ENCODE measurements at regions not wholly inside any gene's neighbourhood (a gene's known extent, or its start where the extent isn't known, plus 50 kb on each side); places are given as distances from the start of the nearest gene placed in this dataset.

- no peaks in the 10 kb centered on the region for H3K36me3 ChIP-seq (ENCODE audit: control insufficient read depth, insufficient read depth, low read length)
- H3K4me3 ChIP-seq (ENCODE audit: low read depth, low read length): no peak overlapping the region
- no peaks in the 10 kb centered on the region for H3K9me3 ChIP-seq (ENCODE audit: control insufficient read depth, insufficient read depth, low read length)
- peaks cover 5% of the 10 kb centered on the region; the same call in 1 of the 2 replicates for H3K27me3 ChIP-seq (ENCODE audit: control insufficient read depth, insufficient read depth, low read length)
- H3K27ac ChIP-seq (ENCODE audit: low read depth, low read length): no peak overlapping the region
- H3K9ac ChIP-seq (ENCODE audit: low read depth, low read length): no peak overlapping the region
- H3K4me1 ChIP-seq (ENCODE audit: control insufficient read depth, insufficient read depth, low read length): peaks cover 39% of the 10 kb centered on the region
Observed at GRCh38 chr15:77744398-77744797, 111.7 kb upstream of the LINGO1 start.

GRCh38 chr15:77742570-77742969 lies 109.9 kb upstream of the LINGO1 start:
- H3K36me3 ChIP-seq (ENCODE audit: control insufficient read depth, insufficient read depth, low read length): no peaks in the 10 kb centered on the region
- H3K27me3 ChIP-seq (ENCODE audit: control insufficient read depth, insufficient read depth, low read length): peaks cover under 1% of the 10 kb centered on the region; the same call in 1 of the 2 replicates
- H3K4me3 ChIP-seq (ENCODE audit: low read depth, low read length): no peak overlapping the region
- H3K9ac ChIP-seq (ENCODE audit: low read depth, low read length): no peak overlapping the region
- peaks cover 48% of the 10 kb centered on the region for H3K4me1 ChIP-seq (ENCODE audit: control insufficient read depth, insufficient read depth, low read length)
- no peak overlapping the region for H3K27ac ChIP-seq (ENCODE audit: low read depth, low read length)
- H3K9me3 ChIP-seq (ENCODE audit: control insufficient read depth, insufficient read depth, low read length): no peaks in the 10 kb centered on the region

GRCh38 chr15:77742127-77742526 lies 109.4 kb upstream of the LINGO1 start:
- H3K27me3 ChIP-seq (ENCODE audit: control insufficient read depth, insufficient read depth, low read length): no peaks in the 10 kb centered on the region
- no peak overlapping the region for H3K4me3 ChIP-seq (ENCODE audit: low read depth, low read length)
- peaks cover 48% of the 10 kb centered on the region for H3K4me1 ChIP-seq (ENCODE audit: control insufficient read depth, insufficient read depth, low read length)
- no peaks in the 10 kb centered on the region for H3K9me3 ChIP-seq (ENCODE audit: control insufficient read depth, insufficient read depth, low read length)
- H3K27ac ChIP-seq (ENCODE audit: low read depth, low read length): no peak overlapping the region
- H3K36me3 ChIP-seq (ENCODE audit: control insufficient read depth, insufficient read depth, low read length): no peaks in the 10 kb centered on the region
- no peak overlapping the region for H3K9ac ChIP-seq (ENCODE audit: low read depth, low read length)

GRCh38 chr15:77741106-77741505 lies 108.4 kb upstream of the LINGO1 start:
- no peak overlapping the region for H3K4me3 ChIP-seq (ENCODE audit: low read depth, low read length)
- H3K9me3 ChIP-seq (ENCODE audit: control insufficient read depth, insufficient read depth, low read length): no peaks in the 10 kb centered on the region
- no peak overlapping the region for H3K9ac ChIP-seq (ENCODE audit: low read depth, low read length)
- peaks cover 2% of the 10 kb centered on the region; the same call in 1 of the 2 replicates for H3K27me3 ChIP-seq (ENCODE audit: control insufficient read depth, insufficient read depth, low read length)
- no peaks in the 10 kb centered on the region for H3K36me3 ChIP-seq (ENCODE audit: control insufficient read depth, insufficient read depth, low read length)
- peaks cover 46% of the 10 kb centered on the region for H3K4me1 ChIP-seq (ENCODE audit: control insufficient read depth, insufficient read depth, low read length)
- no peak overlapping the region for H3K27ac ChIP-seq (ENCODE audit: low read depth, low read length)

GRCh38 chr15:77739591-77740378 lies 107.1 kb upstream of the LINGO1 start:
- Histone ChIP-seq H3K27me3 (ENCODE audit: control insufficient read depth, insufficient read depth, low read length) (peaks cover 3% of the 10 kb centered on the region; the same call in 1 of the 2 replicates), H3K36me3 (ENCODE audit: control insufficient read depth, insufficient read depth, low read length) (no peaks in the 10 kb centered on the region), H3K4me1 (ENCODE audit: control insufficient read depth, insufficient read depth, low read length) (peaks cover 46% of the 10 kb centered on the region), H3K9ac (ENCODE audit: low read depth, low read length) (no peak overlapping the region; the same call in 1 of the 2 replicates), H3K9me3 (ENCODE audit: control insufficient read depth, insufficient read depth, low read length) (no peaks in the 10 kb centered on the region), H3K27ac (ENCODE audit: low read depth, low read length) (peak overlapping the region; percentile 34), H3K4me3 (ENCODE audit: low read depth, low read length) (peak overlapping the region; percentile 41)

GRCh38 chr15:77738441-77739302 lies 106.0 kb upstream of the LINGO1 start:
- Histone ChIP-seq H3K4me1 (ENCODE audit: control insufficient read depth, insufficient read depth, low read length) (peaks cover 41% of the 10 kb centered on the region), H3K36me3 (ENCODE audit: control insufficient read depth, insufficient read depth, low read length) (no peaks in the 10 kb centered on the region), H3K27ac (ENCODE audit: low read depth, low read length) (peak overlapping the region; percentile 34), H3K4me3 (ENCODE audit: low read depth, low read length) (peak overlapping the region; percentile 41), H3K27me3 (ENCODE audit: control insufficient read depth, insufficient read depth, low read length) (peaks cover 3% of the 10 kb centered on the region; the same call in 1 of the 2 replicates), H3K9me3 (ENCODE audit: control insufficient read depth, insufficient read depth, low read length) (no peaks in the 10 kb centered on the region), H3K9ac (ENCODE audit: low read depth, low read length) (no peak overlapping the region; the same call in 1 of the 2 replicates)

GRCh38 chr15:77738038-77738370 lies 105.3 kb upstream of the LINGO1 start:
- no peak overlapping the region for H3K9ac ChIP-seq (ENCODE audit: low read depth, low read length)
- no peak overlapping the region for H3K4me3 ChIP-seq (ENCODE audit: low read depth, low read length)
- no peaks in the 10 kb centered on the region for H3K9me3 ChIP-seq (ENCODE audit: control insufficient read depth, insufficient read depth, low read length)
- no peaks in the 10 kb centered on the region for H3K36me3 ChIP-seq (ENCODE audit: control insufficient read depth, insufficient read depth, low read length)
- peaks cover 41% of the 10 kb centered on the region for H3K4me1 ChIP-seq (ENCODE audit: control insufficient read depth, insufficient read depth, low read length)
- H3K27me3 ChIP-seq (ENCODE audit: control insufficient read depth, insufficient read depth, low read length): peaks cover 3% of the 10 kb centered on the region; the same call in 1 of the 2 replicates
- no peak overlapping the region for H3K27ac ChIP-seq (ENCODE audit: low read depth, low read length)

- Histone ChIP-seq H3K4me3 (ENCODE audit: low read depth, low read length) (no peak overlapping the region), H3K9ac (ENCODE audit: low read depth, low read length) (no peak overlapping the region), H3K27ac (ENCODE audit: low read depth, low read length) (no peak overlapping the region), H3K36me3 (ENCODE audit: control insufficient read depth, insufficient read depth, low read length) (no peaks in the 10 kb centered on the region), H3K27me3 (ENCODE audit: control insufficient read depth, insufficient read depth, low read length) (peaks cover 3% of the 10 kb centered on the region; the same call in 1 of the 2 replicates), H3K4me1 (ENCODE audit: control insufficient read depth, insufficient read depth, low read length) (peaks cover 41% of the 10 kb centered on the region), H3K9me3 (ENCODE audit: control insufficient read depth, insufficient read depth, low read length) (no peaks in the 10 kb centered on the region)
Observed at GRCh38 chr15:77737238-77738037, 104.7 kb upstream of the LINGO1 start.

- peaks cover 3% of the 10 kb centered on the region; the same call in 1 of the 2 replicates for H3K27me3 ChIP-seq (ENCODE audit: control insufficient read depth, insufficient read depth, low read length)
- H3K36me3 ChIP-seq (ENCODE audit: control insufficient read depth, insufficient read depth, low read length): no peaks in the 10 kb centered on the region
- no peak overlapping the region for H3K9ac ChIP-seq (ENCODE audit: low read depth, low read length)
- H3K27ac ChIP-seq (ENCODE audit: low read depth, low read length): no peak overlapping the region
- peaks cover 21% of the 10 kb centered on the region for H3K4me1 ChIP-seq (ENCODE audit: control insufficient read depth, insufficient read depth, low read length)
- H3K4me3 ChIP-seq (ENCODE audit: low read depth, low read length): no peak overlapping the region
- H3K9me3 ChIP-seq (ENCODE audit: control insufficient read depth, insufficient read depth, low read length): no peaks in the 10 kb centered on the region
Observed at GRCh38 chr15:77734306-77734705, 101.6 kb upstream of the LINGO1 start.

GRCh38 chr15:77733579-77734300 lies 101.0 kb upstream of the LINGO1 start:
- H3K9me3 ChIP-seq (ENCODE audit: control insufficient read depth, insufficient read depth, low read length): no peaks in the 10 kb centered on the region
- H3K27ac ChIP-seq (ENCODE audit: low read depth, low read length): no peak overlapping the region
- H3K9ac ChIP-seq (ENCODE audit: low read depth, low read length): no peak overlapping the region
- no peak overlapping the region for H3K4me3 ChIP-seq (ENCODE audit: low read depth, low read length)
- no peaks in the 10 kb centered on the region for H3K36me3 ChIP-seq (ENCODE audit: control insufficient read depth, insufficient read depth, low read length)
- peaks cover 16% of the 10 kb centered on the region for H3K4me1 ChIP-seq (ENCODE audit: control insufficient read depth, insufficient read depth, low read length)
- peaks cover 3% of the 10 kb centered on the region; the same call in 1 of the 2 replicates for H3K27me3 ChIP-seq (ENCODE audit: control insufficient read depth, insufficient read depth, low read length)

All from HUES48 (cell line).